ENCODE measurements at regions not wholly inside any gene's neighbourhood (a gene's known extent, or its start where the extent isn't known, plus 50 kb on each side); places are given as distances from the start of the nearest gene placed in this dataset.

DNA sequence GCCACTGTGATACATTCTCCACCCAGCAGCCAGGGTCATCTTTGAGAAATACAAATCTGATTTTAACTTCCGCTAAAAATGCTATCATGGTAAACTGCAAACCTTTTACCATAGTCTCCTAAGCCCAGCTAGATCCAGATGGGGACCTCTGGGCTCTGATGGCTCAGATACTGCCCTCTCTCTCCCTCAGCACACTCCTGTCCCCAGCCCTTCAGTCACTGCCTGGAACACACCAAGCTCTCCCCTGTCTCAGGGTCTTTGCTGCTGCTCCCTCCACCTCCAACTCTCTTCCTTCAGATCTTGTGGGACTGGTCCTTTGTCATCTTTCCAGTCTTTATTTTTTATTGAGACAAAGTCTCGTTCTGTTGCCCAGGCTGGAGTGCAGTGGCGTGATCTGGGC, 65.1 kb downstream of the SPRY4 start:
- Mint-ChIP-seq H3K4me3 (ENCODE audit: low read depth, unreplicated experiment) (no peak overlapping the region), H3K4me1 (ENCODE audit: low read depth, unreplicated experiment) (no peaks in the 10 kb centered on the region), H3K36me3 (ENCODE audit: insufficient read depth, unreplicated experiment) (no peaks in the 10 kb centered on the region), H3K27ac (ENCODE audit: unreplicated experiment) (no peak overlapping the region), H3K9me3 (ENCODE audit: low read depth, unreplicated experiment) (peaks cover 2% of the 10 kb centered on the region), H3K27me3 (ENCODE audit: unreplicated experiment) (no peaks in the 10 kb centered on the region)
- BruUV-seq (replicated peaks) = no TSS peak
- intact Hi-C loops (cut with micrococcal nuclease; ENCODE audit: unreplicated experiment) = no loop called here
- TF ChIP-seq CTCF (IDR thresholded peaks at IDR 0.05; ENCODE audit: unreplicated experiment) = no peak
- DNase-seq = no peak
- CTCF ChIA-PET = no interaction called here

GRCh38 chr5:142255831-142256230, 69.0 kb downstream of the SPRY4 start:
- no peaks in the 10 kb centered on the region for H3K27me3 Mint-ChIP-seq (ENCODE audit: unreplicated experiment)
- TF ChIP-seq CTCF (IDR thresholded peaks at IDR 0.05; ENCODE audit: unreplicated experiment) = no peak
- no peak overlapping the region for H3K27ac Mint-ChIP-seq (ENCODE audit: unreplicated experiment)
- H3K4me3 Mint-ChIP-seq (ENCODE audit: low read depth, unreplicated experiment) = no peak overlapping the region
- H3K9me3 Mint-ChIP-seq (ENCODE audit: low read depth, unreplicated experiment) = peaks cover 2% of the 10 kb centered on the region
- CTCF ChIA-PET = no interaction called here
- no peaks in the 10 kb centered on the region for H3K4me1 Mint-ChIP-seq (ENCODE audit: low read depth, unreplicated experiment)
- no peak for DNase-seq
- BruUV-seq (replicated peaks) = no TSS peak
- H3K36me3 Mint-ChIP-seq (ENCODE audit: insufficient read depth, unreplicated experiment) = no peaks in the 10 kb centered on the region
- intact Hi-C loops (cut with micrococcal nuclease; ENCODE audit: unreplicated experiment) = no loop called here

- H3K27ac Mint-ChIP-seq (ENCODE audit: unreplicated experiment) = no peak overlapping the region
- intact Hi-C loops (cut with micrococcal nuclease; ENCODE audit: unreplicated experiment) = no loop called here
- no peaks in the 10 kb centered on the region for H3K27me3 Mint-ChIP-seq (ENCODE audit: unreplicated experiment)
- peaks cover 9% of the 10 kb centered on the region for H3K4me1 Mint-ChIP-seq (ENCODE audit: low read depth, unreplicated experiment)
- H3K36me3 Mint-ChIP-seq (ENCODE audit: insufficient read depth, unreplicated experiment) = no peaks in the 10 kb centered on the region
- BruUV-seq (replicated peaks) = no TSS peak
- no peak overlapping the region for H3K4me3 Mint-ChIP-seq (ENCODE audit: low read depth, unreplicated experiment)
- no peak for TF ChIP-seq CTCF (IDR thresholded peaks at IDR 0.05; ENCODE audit: unreplicated experiment)
- no peak for DNase-seq
- CTCF ChIA-PET = interaction anchor here (1.4 kb wide), 1 partner anchor 8 kb away, joined by 3 read pairs; no protein-coding TSS in a partner anchor
- H3K9me3 Mint-ChIP-seq (ENCODE audit: low read depth, unreplicated experiment) = peaks cover 2% of the 10 kb centered on the region
Measured at GRCh38 chr5:142254431-142254830, 70.4 kb downstream of the SPRY4 start.

- DNase-seq = no peak
- Mint-ChIP-seq H3K9me3 (ENCODE audit: low read depth, unreplicated experiment) (peaks cover 2% of the 10 kb centered on the region), H3K27ac (ENCODE audit: unreplicated experiment) (no peak overlapping the region), H3K4me3 (ENCODE audit: low read depth, unreplicated experiment) (no peak overlapping the region), H3K36me3 (ENCODE audit: insufficient read depth, unreplicated experiment) (no peaks in the 10 kb centered on the region), H3K27me3 (ENCODE audit: unreplicated experiment) (no peaks in the 10 kb centered on the region), H3K4me1 (ENCODE audit: low read depth, unreplicated experiment) (peaks cover 9% of the 10 kb centered on the region)
- no TSS peak for BruUV-seq (replicated peaks)
- CTCF ChIA-PET = interaction anchor here (1.4 kb wide), 1 partner anchor 8 kb away, joined by 3 read pairs; no protein-coding TSS in a partner anchor
- TF ChIP-seq CTCF (IDR thresholded peaks at IDR 0.05; ENCODE audit: unreplicated experiment) = no peak
- intact Hi-C loops (cut with micrococcal nuclease; ENCODE audit: unreplicated experiment) = no loop called here
Measured at GRCh38 chr5:142253938-142254337, 70.9 kb downstream of the SPRY4 start.
